GM23338 (cell line): ENCODE measurements at regions not wholly inside any gene's neighbourhood (a gene's known extent, or its start where the extent isn't known, plus 50 kb on each side); places are given as distances from the start of the nearest gene placed in this dataset.

ENCODE experiments used
- ATAC-seq: fragments of 200-7000 bp; cut with Tn5 transposase; 3 replicates; pipeline ENCODE4 v1.9.1; 2020
- DNase-seq: peaks from one replicate; pipeline ENCODE4 v3.0.0-alpha.2; 2015; ENCODE audit warnings: low spot score
- H2AFZ ChIP-seq: fragments of 200-600 bp; sonication (generic); 2 replicates; pipeline ENCODE4 v1.8.0; 2016; ENCODE audit warnings: antibody characterized with exemption, mild to moderate bottlenecking, moderate library complexity
- H3F3A ChIP-seq: fragments of 200-600 bp; sonication (generic); replicated peaks from 2 replicates; pipeline ENCODE4 v1.8.0; 2017; ENCODE audit warnings: antibody characterized with exemption, mixed run types, low read depth
- H3K27ac ChIP-seq: fragments of 200-600 bp; sonication (generic); 2 replicates; pipeline ENCODE4 v1.6.1; 2016; ENCODE audit warnings: low read depth
- H3K27me3 ChIP-seq: fragments of 200-600 bp; sonication (generic); 2 replicates; pipeline ENCODE4 v1.8.0; 2016; ENCODE audit warnings: mild to moderate bottlenecking, mixed run types, moderate library complexity; ENCODE audit not compliant: insufficient read depth
- H3K36me3 ChIP-seq: fragments of 200-600 bp; sonication (generic); 2 replicates; pipeline ENCODE4 v1.8.0; 2016; ENCODE audit warnings: mild to moderate bottlenecking; ENCODE audit not compliant: insufficient read depth
- H3K4me1 ChIP-seq: fragments of 200-600 bp; sonication (generic); 2 replicates; pipeline ENCODE4 v1.8.0; 2016; ENCODE audit warnings: mild to moderate bottlenecking, moderate library complexity; ENCODE audit not compliant: insufficient read depth
- H3K4me2 ChIP-seq: fragments of 200-600 bp; sonication (generic); 2 replicates; pipeline ENCODE4 v1.7.1; 2017; ENCODE audit warnings: mixed run types
- H3K4me3 ChIP-seq: fragments of 200-600 bp; sonication (generic); 2 replicates; pipeline ENCODE4 v1.6.1; 2016; ENCODE audit warnings: mixed run types
- H3K79me2 ChIP-seq: fragments of 200-600 bp; sonication (generic); replicated peaks from 2 replicates; pipeline ENCODE4 v1.8.0; 2017; ENCODE audit warnings: mild to moderate bottlenecking; ENCODE audit not compliant: insufficient read depth
- H3K9me2 ChIP-seq: fragments of 200-600 bp; sonication (generic); 2 replicates; pipeline ENCODE4 v1.8.0; 2017; ENCODE audit not compliant: insufficient read depth
- H4K20me1 ChIP-seq: fragments of 200-600 bp; sonication (generic); replicated peaks from 2 replicates; pipeline ENCODE4 v1.8.0; 2017; ENCODE audit warnings: mild to moderate bottlenecking; ENCODE audit not compliant: insufficient read depth
- H3K27ac Mint-ChIP-seq: 2 replicates; pipeline ENCODE4 v1.8.0; 2020; ENCODE audit warnings: inconsistent platforms, mild to moderate bottlenecking, moderate library complexity, mixed read lengths
- H3K27me3 Mint-ChIP-seq: 3 replicates; pipeline ENCODE4 v1.8.0; 2022; ENCODE audit warnings: low read depth, mild to moderate bottlenecking, moderate library complexity, mixed read lengths, inconsistent platforms; ENCODE audit not compliant: insufficient read depth, poor library complexity
- H3K36me3 Mint-ChIP-seq: 3 replicates; pipeline ENCODE4 v1.8.0; 2021; ENCODE audit warnings: low read depth, mild to moderate bottlenecking, inconsistent platforms, moderate library complexity, mixed read lengths
- H3K4me1 Mint-ChIP-seq: 3 replicates; pipeline ENCODE4 v1.8.0; 2020; ENCODE audit warnings: mild to moderate bottlenecking, inconsistent platforms, mixed read lengths
- H3K4me3 Mint-ChIP-seq: 3 replicates; pipeline ENCODE4 v1.8.0; 2021; ENCODE audit warnings: moderate library complexity, mild to moderate bottlenecking, inconsistent platforms, mixed read lengths
- H3K9me3 Mint-ChIP-seq: 3 replicates; pipeline ENCODE4 v1.8.0; 2020; ENCODE audit warnings: moderate library complexity, mild to moderate bottlenecking, inconsistent platforms, mixed read lengths
- CREB1 ChIP-seq: fragments of 250-450 bp; sonication (Bioruptor Pico); IDR thresholded peaks from 2 replicates; pipeline ENCODE4 v1.5.0; 2020; ENCODE audit warnings: low read depth, mild to moderate bottlenecking, moderate library complexity
- CTCF ChIP-seq, 2 experiments: fragments of 200-600 bp in 1 of 2; sonication (generic) in 1 of 2; conservative IDR thresholded peaks; 2 replicates each; pipeline versions ENCODE4 v1.5.1 to v1.6.1; 2016 to 2017; ENCODE audit warnings: antibody characterized with exemption in 2 of 2, low read depth in 2 of 2, mild to moderate bottlenecking in 2 of 2, moderate library complexity in 1 of 2
- ETS1 ChIP-seq: IDR thresholded peaks from 2 replicates; pipeline ENCODE4 v1.6.1; 2016; ENCODE audit warnings: antibody characterized with exemption
- EZH2phosphoT487 ChIP-seq: fragments of 200-600 bp; sonication (generic); IDR thresholded peaks from one replicate; pipeline ENCODE4 v1.8.1; 2018; ENCODE audit warnings: antibody characterized with exemption; ENCODE audit not compliant: unreplicated experiment
- JUNB ChIP-seq: IDR thresholded peaks from one replicate; pipeline ENCODE4 v1.6.1; 2016; ENCODE audit warnings: antibody characterized with exemption; ENCODE audit not compliant: unreplicated experiment
- POLR2AphosphoS5 ChIP-seq: IDR thresholded peaks from 2 replicates; pipeline ENCODE4 v1.6.1; 2016; ENCODE audit warnings: antibody characterized with exemption, low read depth
- REST ChIP-seq: IDR thresholded peaks from one replicate; pipeline ENCODE4 v1.6.1; 2018; ENCODE audit warnings: antibody characterized with exemption; ENCODE audit not compliant: unreplicated experiment
- STAT1 ChIP-seq: IDR thresholded peaks from one replicate; pipeline ENCODE4 v1.6.1; 2016; ENCODE audit warnings: antibody characterized with exemption; ENCODE audit not compliant: unreplicated experiment
- ZNF114 ChIP-seq: fragments of 250-450 bp; sonication (Bioruptor Pico); IDR thresholded peaks from 2 replicates; pipeline ENCODE4 v1.5.0; 2020; ENCODE audit warnings: mild to moderate bottlenecking, moderate library complexity
- ZNF331 ChIP-seq: fragments of 250-450 bp; sonication (Bioruptor Pico); IDR thresholded peaks from 2 replicates; pipeline ENCODE4 v1.5.0; 2020; ENCODE audit warnings: low read depth, mild to moderate bottlenecking, moderate library complexity

GRCh38 chr1:168443356-168443755 lies 100.4 kb downstream of the XCL2 start:
- Histone ChIP-seq H3K4me2 (no peak overlapping the region), H3K9me2 (peaks cover 3% of the 10 kb centered on the region; the same call in 1 of the 2 replicates), H4K20me1 (no peaks in the 10 kb centered on the region), H3K79me2 (no peaks in the 10 kb centered on the region), H3K27ac (no peak overlapping the region), H3K36me3 (no peaks in the 10 kb centered on the region), H3K4me3 (no peak overlapping the region), H3K4me1 (no peaks in the 10 kb centered on the region), H3K27me3 (no peaks in the 10 kb centered on the region), H2AFZ (no peak overlapping the region), H3F3A (no peaks in the 10 kb centered on the region)
- Mint-ChIP-seq H3K36me3 (no peaks in the 10 kb centered on the region; the same call in 2 of the 3 replicates), H3K27me3 (peaks cover 2% of the 10 kb centered on the region), H3K27ac (no peak overlapping the region), H3K9me3 (no peaks in the 10 kb centered on the region; the same call in 2 of the 3 replicates), H3K4me3 (no peak overlapping the region), H3K4me1 (peaks cover 8% of the 10 kb centered on the region; the same call in 1 of the 3 replicates)
- TF ChIP-seq REST = no peak
- no peak for TF ChIP-seq EZH2phosphoT487
- TF ChIP-seq ZNF114 (CRISPR knock-in tag) = no peak
- no peak for TF ChIP-seq CTCF (conservative IDR thresholded peaks at IDR 0.05; ENCODE audit: low read depth in 2 of 2)
- ATAC-seq = no peak
- no peak for DNase-seq

- Histone ChIP-seq H4K20me1 (no peaks in the 10 kb centered on the region), H3K36me3 (no peaks in the 10 kb centered on the region), H2AFZ (no peak overlapping the region), H3K4me2 (no peak overlapping the region), H3K27me3 (no peaks in the 10 kb centered on the region), H3K79me2 (no peaks in the 10 kb centered on the region), H3K9me2 (peaks cover 3% of the 10 kb centered on the region; the same call in 1 of the 2 replicates), H3K4me3 (no peak overlapping the region), H3K4me1 (no peaks in the 10 kb centered on the region), H3F3A (no peaks in the 10 kb centered on the region), H3K27ac (no peak overlapping the region)
- Mint-ChIP-seq H3K27ac (no peak overlapping the region), H3K27me3 (peaks cover 2% of the 10 kb centered on the region), H3K9me3 (no peaks in the 10 kb centered on the region; the same call in 2 of the 3 replicates), H3K4me3 (no peak overlapping the region), H3K4me1 (peaks cover 8% of the 10 kb centered on the region; the same call in 1 of the 3 replicates), H3K36me3 (no peaks in the 10 kb centered on the region; the same call in 2 of the 3 replicates)
- ATAC-seq = no peak
- DNase-seq = no peak
- TF ChIP-seq CREB1 (CRISPR knock-in tag) = no peak
- TF ChIP-seq REST = no peak
- TF ChIP-seq POLR2AphosphoS5 = no peak
- no peak for TF ChIP-seq ETS1
- TF ChIP-seq JUNB = no peak
- no peak for TF ChIP-seq EZH2phosphoT487
- TF ChIP-seq STAT1 = no peak
- TF ChIP-seq ZNF114 (CRISPR knock-in tag) = no peak
- no peak for TF ChIP-seq ZNF331 (CRISPR knock-in tag)
Measured at GRCh38 chr1:168442931-168443330, 100.9 kb downstream of the XCL2 start.
